Common myeloid progenitor, CD34-positive (primary cell): ENCODE measurements at regions not wholly inside any gene's neighbourhood (a gene's known extent, or its start where the extent isn't known, plus 50 kb on each side); places are given as distances from the start of the nearest gene placed in this dataset.

Experiments used
- CTCF ChIA-PET: fragments of 350-600 bp; sonication (Branson Sonifier 250); formaldehyde crosslinking; loops from one replicate; lab custom pipeline; 2021; ENCODE audit warnings: antibody characterized with exemption; lab: Charles Lee
- POLR2A ChIA-PET: fragments of 350-600 bp; sonication (Branson Sonifier 250); formaldehyde crosslinking; loops from one replicate; lab custom pipeline; 2021; ENCODE audit warnings: antibody characterized with exemption; lab: Charles Lee
- DNase-seq, 3 donors: peaks; one replicate each; pipeline versions ENCODE4 v3.0.0 to v3.0.0-alpha.2; 2013
- H3K27ac ChIP-seq, 2 experiments: 1 replicate in 1 of 2; 2 replicates in 1 of 2; pipeline ENCODE4 v1.7.0; 2013; ENCODE audit warnings: inconsistent platforms in 2 of 2, low read length in 2 of 2, mild to moderate bottlenecking in 2 of 2, low read depth in 1 of 2, moderate library complexity in 1 of 2; ENCODE audit not compliant: severe bottlenecking in 2 of 2, insufficient read depth in 1 of 2, poor library complexity in 1 of 2
- H3K27me3 ChIP-seq, 5 experiments: replicated peaks in 2 of 5; 1 replicate in 3 of 5; 2 replicates in 2 of 5; pipeline versions ENCODE4 v1.6.1 to v1.7.0; 2013; ENCODE audit warnings: low read length in 4 of 5, mild to moderate bottlenecking in 2 of 5, moderate library complexity in 2 of 5, inconsistent platforms in 1 of 5; ENCODE audit not compliant: insufficient read depth in 5 of 5, control insufficient read depth in 4 of 5
- H3K36me3 ChIP-seq, 4 experiments: 1 replicate in 2 of 4; 2 replicates in 2 of 4; pipeline versions ENCODE4 v1.6.1 to v1.7.0; 2013; ENCODE audit warnings: low read length in 3 of 4, control low read depth in 1 of 4, mild to moderate bottlenecking in 1 of 4; ENCODE audit not compliant: control insufficient read depth in 4 of 4, insufficient read depth in 4 of 4
- H3K4me1 ChIP-seq, 4 experiments: 1 replicate in 3 of 4; 2 replicates in 1 of 4; pipeline versions ENCODE4 v1.6.1 to v1.7.1; 2013; ENCODE audit warnings: low read length in 3 of 4, mild to moderate bottlenecking in 3 of 4, control low read depth in 1 of 4, inconsistent platforms in 1 of 4, moderate library complexity in 1 of 4; ENCODE audit not compliant: control insufficient read depth in 4 of 4, insufficient read depth in 4 of 4; ENCODE audit errors: control extremely low read depth in 1 of 4
- H3K4me3 ChIP-seq, 7 experiments: 1 replicate in 4 of 7; 2 replicates in 3 of 7; pipeline versions ENCODE4 v1.5.1 to v1.7.0; 2013; ENCODE audit warnings: mild to moderate bottlenecking in 7 of 7, low read length in 6 of 7, moderate library complexity in 6 of 7, inconsistent platforms in 2 of 7, low read depth in 2 of 7, control low read depth in 1 of 7; ENCODE audit not compliant: insufficient read depth in 4 of 7, control insufficient read depth in 1 of 7; ENCODE audit errors: extremely low read depth in 1 of 7
- H3K9me3 ChIP-seq, 5 experiments: 1 replicate in 4 of 5; 2 replicates in 1 of 5; pipeline versions ENCODE4 v1.6.1 to v1.7.1; 2013; ENCODE audit warnings: low read length in 4 of 5, mild to moderate bottlenecking in 2 of 5, inconsistent platforms in 1 of 5, low read depth in 1 of 5, moderate library complexity in 1 of 5; ENCODE audit not compliant: control insufficient read depth in 4 of 5, insufficient read depth in 2 of 5; ENCODE audit errors: control extremely low read depth in 1 of 5
- WGBS: methylation state at CpG from one replicate; pipeline ENCODE4 v1.1.5; 2013; ENCODE audit not compliant: insufficient coverage; 5-methylcytosine and 5-hydroxymethylcytosine counted together

- CTCF ChIA-PET = no interaction called here
- 100% methylated on average over 2 of the region's 4 CpGs for WGBS
- Histone ChIP-seq H3K27me3 (no peaks in the 10 kb centered on the region), H3K4me3 (no peak overlapping the region), H3K27ac (no peak overlapping the region), H3K9me3 (peaks cover 2 to 19% (median 4%) of the 10 kb centered on the region in 5 experiments), H3K4me1 (no peaks in the 10 kb centered on the region), H3K36me3 (no peaks in the 10 kb centered on the region)
- DNase-seq = no peak
- POLR2A ChIA-PET = no interaction called here
These were observed 297.6 kb downstream of the ARHGAP12 start for GRCh38 chr10:31630861-31631567.

GRCh38 chr10:31625566-31625965 lies 303.1 kb downstream of the ARHGAP12 start:
- Histone ChIP-seq H3K4me1 (no peaks in the 10 kb centered on the region), H3K36me3 (no peaks in the 10 kb centered on the region), H3K27ac (no peak overlapping the region), H3K4me3 (no peak overlapping the region), H3K9me3 (peaks cover 2 to 15% (median 7%) of the 10 kb centered on the region in 5 experiments), H3K27me3 (no peaks in the 10 kb centered on the region)
- POLR2A ChIA-PET = no interaction called here
- DNase-seq = no peak
- 100% methylated on average over 3 of the region's 4 CpGs for WGBS
- CTCF ChIA-PET = no interaction called here

- Histone ChIP-seq H3K9me3 (peaks cover 2 to 15% (median 7%) of the 10 kb centered on the region in 5 experiments), H3K4me3 (no peak overlapping the region), H3K36me3 (no peaks in the 10 kb centered on the region), H3K4me1 (no peaks in the 10 kb centered on the region), H3K27ac (no peak overlapping the region), H3K27me3 (no peaks in the 10 kb centered on the region)
- ChIA-PET POLR2A (no interaction called here), CTCF (interaction anchor here (0.8 kb wide), 1 partner anchor 41 kb away, joined by 3 read pairs; no protein-coding TSS in a partner anchor)
- DNase-seq = no peak
These were observed 304.0 kb downstream of the ARHGAP12 start for GRCh38 chr10:31624611-31625010.

GRCh38 chr10:31623947-31624346 lies 304.7 kb downstream of the ARHGAP12 start:
- Histone ChIP-seq H3K27me3 (no peaks in the 10 kb centered on the region), H3K36me3 (no peaks in the 10 kb centered on the region), H3K27ac (no peak overlapping the region), H3K4me3 (no peak overlapping the region), H3K9me3 (peaks cover 2 to 15% (median 7%) of the 10 kb centered on the region in 5 experiments), H3K4me1 (no peaks in the 10 kb centered on the region)
- WGBS = 100% methylated on average over 1 of the region's 2 CpGs
- CTCF ChIA-PET = no interaction called here
- POLR2A ChIA-PET = no interaction called here
- no peak for DNase-seq

GRCh38 chr10:31623466-31623865 lies 304.4 kb downstream of the ZEB1 start:
- Histone ChIP-seq H3K27ac (no peak overlapping the region), H3K4me3 (no peak overlapping the region), H3K27me3 (no peaks in the 10 kb centered on the region), H3K36me3 (no peaks in the 10 kb centered on the region), H3K4me1 (no peaks in the 10 kb centered on the region), H3K9me3 (peaks cover 2 to 15% (median 7%) of the 10 kb centered on the region in 5 experiments)
- 100% methylated on average over 2 of the region's 3 CpGs for WGBS
- no peak for DNase-seq
- ChIA-PET POLR2A (no interaction called here), CTCF (no interaction called here)

- 100% methylated on average over 1 of the region's 6 CpGs for WGBS
- ChIA-PET CTCF (no interaction called here), POLR2A (no interaction called here)
- Histone ChIP-seq H3K4me3 (no peak overlapping the region), H3K9me3 (peaks cover 0 to 15% (median 7%) of the 10 kb centered on the region in 5 experiments), H3K4me1 (no peaks in the 10 kb centered on the region), H3K27me3 (no peaks in the 10 kb centered on the region), H3K36me3 (no peaks in the 10 kb centered on the region), H3K27ac (no peak overlapping the region)
- DNase-seq = no peak
These were observed 304.0 kb downstream of the ZEB1 start for GRCh38 chr10:31622978-31623377.

- no peaks in the 10 kb centered on the region for H3K36me3 ChIP-seq
- no peak for DNase-seq
- H3K27ac ChIP-seq = no peak overlapping the region
- POLR2A ChIA-PET = interaction anchor here (0.6 kb wide), 1 partner anchor 59 kb away, joined by 3 read pairs; no protein-coding TSS in a partner anchor
- H3K4me3 ChIP-seq = no peak overlapping the region
- H3K9me3 ChIP-seq = peaks cover 0 to 12% (median 7%) of the 10 kb centered on the region in 5 experiments
- H3K4me1 ChIP-seq = no peaks in the 10 kb centered on the region
- 100% methylated on average over 1 of the region's 1 CpG for WGBS
- H3K27me3 ChIP-seq = no peaks in the 10 kb centered on the region
- CTCF ChIA-PET = no interaction called here
These were observed 302.7 kb downstream of the ZEB1 start for GRCh38 chr10:31621733-31622132.
